HEK293 (cell line): ENCODE measurements at regions not wholly inside any gene's neighbourhood (a gene's known extent, or its start where the extent isn't known, plus 50 kb on each side); places are given as distances from the start of the nearest gene placed in this dataset.

Experiments
- CTCF ChIA-PET: fragments of 350-600 bp; formaldehyde crosslinking; extraction: SDS; loops from one replicate; lab custom pipeline; 2021; ENCODE audit warnings: antibody characterized with exemption; lab: Yijun Ruan, JAX
- POLR2A ChIA-PET: fragments of 300-600 bp; formaldehyde crosslinking; extraction: SDS; loops from one replicate; lab custom pipeline; 2020; ENCODE audit warnings: antibody characterized with exemption, inconsistent platforms; lab: Yijun Ruan, JAX
- H3K27ac ChIP-seq: fragments of 200-500 bp; sonication (Bioruptor generic); 2 replicates; pipeline ENCODE4 v1.5.1; 2014; ENCODE audit warnings: low read depth, low read length, control low read depth, inconsistent platforms; ENCODE audit errors: extremely low read depth
- H3K36me3 ChIP-seq, 2 experiments: fragments of 200-500 bp in 1 of 2; sonication (Bioruptor generic) in 1 of 2; 1 replicate in 1 of 2; 2 replicates in 1 of 2; pipeline ENCODE4 v1.5.1; 2014 to 2017; ENCODE audit warnings: inconsistent platforms in 2 of 2, low read length in 2 of 2; ENCODE audit not compliant: control insufficient read depth in 2 of 2, insufficient read depth in 1 of 2
- H3K4me1 ChIP-seq: fragments of 200-500 bp; sonication (Bioruptor generic); 2 replicates; pipeline ENCODE4 v1.5.1; 2014; ENCODE audit warnings: mild to moderate bottlenecking, low read length, inconsistent platforms; ENCODE audit not compliant: control insufficient read depth, insufficient read depth
- H3K4me3 ChIP-seq: 2 replicates; pipeline ENCODE4 v1.5.1; 2011; ENCODE audit warnings: low read depth, mild to moderate bottlenecking, control low read depth, low read length, moderate library complexity
- H3K9me3 ChIP-seq: fragments of 200-500 bp; sonication (Bioruptor generic); 2 replicates; pipeline ENCODE4 v1.5.1; 2014; ENCODE audit warnings: low read depth, low read length, inconsistent platforms; ENCODE audit not compliant: control insufficient read depth, insufficient read depth
- ATF2 ChIP-seq: fragments of 450-650 bp; formaldehyde crosslinking; IDR thresholded peaks from 2 replicates; pipeline ENCODE4 v1.5.1; 2016; ENCODE audit warnings: missing biosample characterization, missing genetic modification characterization, low read depth
- BCL11B ChIP-seq: fragments of 450-650 bp; formaldehyde crosslinking; IDR thresholded peaks from 2 replicates; pipeline ENCODE4 v1.5.1; 2016; ENCODE audit warnings: low read depth, missing biosample characterization, missing genetic modification characterization
- FEZF1 ChIP-seq: fragments of 450-650 bp; formaldehyde crosslinking; IDR thresholded peaks from 2 replicates; pipeline ENCODE4 v1.5.1; 2016; ENCODE audit warnings: missing biosample characterization, missing genetic modification characterization
- HOXD13 ChIP-seq: sonication (generic); formaldehyde crosslinking; IDR thresholded peaks from 2 replicates; pipeline ENCODE4 v1.8.0; 2022; ENCODE audit warnings: missing genetic modification reagents, borderline replicate concordance
- KLF9 ChIP-seq: fragments of 450-650 bp; formaldehyde crosslinking; IDR thresholded peaks from 2 replicates; pipeline ENCODE4 v1.5.1; 2016; ENCODE audit warnings: missing biosample characterization, missing genetic modification characterization, low read depth
- SETDB1 ChIP-seq: IDR thresholded peaks from one replicate; pipeline ENCODE4 v1.6.1; 2017; ENCODE audit warnings: mild to moderate bottlenecking, low read length, moderate library complexity, mixed read lengths; ENCODE audit not compliant: insufficient read length
- SP7 ChIP-seq: fragments of 450-650 bp; formaldehyde crosslinking; IDR thresholded peaks from 2 replicates; pipeline ENCODE4 v1.5.1; 2016; ENCODE audit warnings: missing biosample characterization, missing genetic modification characterization
- YY2 ChIP-seq: fragments of 450-650 bp; formaldehyde crosslinking; IDR thresholded peaks from 2 replicates; pipeline ENCODE4 v1.5.1; 2016; ENCODE audit warnings: missing biosample characterization, missing genetic modification characterization
- ZBTB20 ChIP-seq: fragments of 450-650 bp; formaldehyde crosslinking; IDR thresholded peaks from 2 replicates; pipeline ENCODE4 v1.5.1; 2016; ENCODE audit warnings: missing biosample characterization, missing genetic modification characterization
- ZBTB8A ChIP-seq: fragments of 450-650 bp; formaldehyde crosslinking; IDR thresholded peaks from 2 replicates; pipeline ENCODE4 v1.5.1; 2016; ENCODE audit warnings: missing biosample characterization, missing genetic modification characterization
- ZFP3 ChIP-seq: fragments of 450-650 bp; formaldehyde crosslinking; IDR thresholded peaks from 2 replicates; pipeline ENCODE4 v1.5.1; 2016; ENCODE audit warnings: low read depth, missing biosample characterization, missing genetic modification characterization
- ZFP41 ChIP-seq: fragments of 450-650 bp; formaldehyde crosslinking; IDR thresholded peaks from 2 replicates; pipeline ENCODE4 v1.5.1; 2016; ENCODE audit warnings: missing biosample characterization, missing genetic modification characterization, borderline replicate concordance
- ZNF202 ChIP-seq: fragments of 450-650 bp; formaldehyde crosslinking; IDR thresholded peaks from 2 replicates; pipeline ENCODE4 v1.5.1; 2016; ENCODE audit warnings: missing biosample characterization, missing genetic modification characterization, borderline replicate concordance
- ZNF211 ChIP-seq: fragments of 450-650 bp; formaldehyde crosslinking; IDR thresholded peaks from 2 replicates; pipeline ENCODE4 v1.5.1; 2016; ENCODE audit warnings: low read depth, missing biosample characterization, missing genetic modification characterization
- ZNF248 ChIP-seq: fragments of 450-650 bp; formaldehyde crosslinking; IDR thresholded peaks from 2 replicates; pipeline ENCODE4 v1.5.1; 2017; ENCODE audit warnings: missing biosample characterization, missing genetic modification characterization
- ZNF324 ChIP-seq: fragments of 450-650 bp; formaldehyde crosslinking; IDR thresholded peaks from 2 replicates; pipeline ENCODE4 v1.5.1; 2016; ENCODE audit warnings: missing biosample characterization, missing genetic modification characterization
- ZNF335 ChIP-seq: fragments of 450-650 bp; formaldehyde crosslinking; conservative IDR thresholded peaks from 2 replicates; pipeline ENCODE4 v1.5.1; 2016; ENCODE audit warnings: missing biosample characterization, missing genetic modification characterization
- ZNF341 ChIP-seq: fragments of 450-650 bp; formaldehyde crosslinking; IDR thresholded peaks from 2 replicates; pipeline ENCODE4; 2016; ENCODE audit warnings: low read depth, missing biosample characterization, missing genetic modification characterization
- ZNF585B ChIP-seq: fragments of 450-650 bp; formaldehyde crosslinking; IDR thresholded peaks from 2 replicates; pipeline ENCODE4 v1.5.1; 2016; ENCODE audit warnings: missing biosample characterization, missing genetic modification characterization
- ZNF626 ChIP-seq: fragments of 450-650 bp; sonication (Bioruptor Pico); formaldehyde crosslinking; IDR thresholded peaks from 2 replicates; pipeline ENCODE4 v1.5.1; 2018; ENCODE audit warnings: missing biosample characterization, missing genetic modification characterization, inconsistent platforms
- ZNF664 ChIP-seq: fragments of 450-650 bp; formaldehyde crosslinking; IDR thresholded peaks from 2 replicates; pipeline ENCODE4 v1.5.1; 2016; ENCODE audit warnings: missing biosample characterization, missing genetic modification characterization
- ZNF670 ChIP-seq: fragments of 450-650 bp; formaldehyde crosslinking; IDR thresholded peaks from 2 replicates; pipeline ENCODE4 v1.5.1; 2016; ENCODE audit warnings: missing biosample characterization, missing genetic modification characterization, low read depth
- TF ChIP-seq, protein P1 (sequence below): fragments of 450-650 bp; formaldehyde crosslinking; IDR thresholded peaks from 2 replicates; pipeline ENCODE4 v1.5.1; 2016; ENCODE audit warnings: missing biosample characterization, missing genetic modification characterization
- TF ChIP-seq, protein P2 (sequence below): fragments of 450-650 bp; formaldehyde crosslinking; conservative IDR thresholded peaks from 2 replicates; pipeline ENCODE4 v1.5.1; 2016; ENCODE audit warnings: low read depth, missing biosample characterization, missing genetic modification characterization
- TF ChIP-seq, protein P3 (sequence below): fragments of 450-650 bp; formaldehyde crosslinking; IDR thresholded peaks from 2 replicates; pipeline ENCODE4 v1.5.1; 2016; ENCODE audit warnings: missing biosample characterization, missing genetic modification characterization

- ChIA-PET POLR2A (no interaction called here), CTCF (no interaction called here)
- Histone ChIP-seq H3K27ac (no peak overlapping the region), H3K36me3 (no peaks in the 10 kb centered on the region), H3K4me3 (no peak overlapping the region), H3K9me3 (no peaks in the 10 kb centered on the region)
- TF ChIP-seq ZNF248 (tag by site-specific recombination) (no peak), ZNF335 (tag by site-specific recombination) (no peak), ZNF664 (no peak), ZBTB20 (tag by site-specific recombination) (no peak), ZNF585B (tag by site-specific recombination) (no peak), ZNF341 (tag by site-specific recombination) (no peak), FEZF1 (tag by site-specific recombination) (no peak), ZNF211 (tag by site-specific recombination) (no peak), ZFP3 (tag by site-specific recombination) (no peak), KLF9 (tag by site-specific recombination) (no peak), ATF2 (tag by site-specific recombination) (no peak), HOXD13 (no peak), SP7 (tag by site-specific recombination) (no peak), ZBTB8A (no peak)
- TF ChIP-seq, protein P1, sequence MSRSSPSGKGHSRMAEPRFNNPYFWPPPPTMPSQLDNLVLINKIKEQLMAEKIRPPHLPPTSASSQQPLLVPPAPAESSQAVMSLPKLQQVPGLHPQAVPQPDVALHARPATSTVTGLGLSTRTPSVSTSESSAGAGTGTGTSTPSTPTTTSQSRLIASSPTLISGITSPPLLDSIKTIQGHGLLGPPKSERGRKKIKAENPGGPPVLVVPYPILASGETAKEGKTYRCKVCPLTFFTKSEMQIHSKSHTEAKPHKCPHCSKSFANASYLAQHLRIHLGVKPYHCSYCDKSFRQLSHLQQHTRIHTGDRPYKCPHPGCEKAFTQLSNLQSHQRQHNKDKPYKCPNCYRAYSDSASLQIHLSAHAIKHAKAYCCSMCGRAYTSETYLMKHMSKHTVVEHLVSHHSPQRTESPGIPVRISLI (tag by site-specific recombination): no peak
- TF ChIP-seq, all 188 proteins: peak for 0
- H3K4me1 ChIP-seq: no peaks in the 10 kb centered on the region
Observed at GRCh38 chr3:40995271-40995670, 204.0 kb upstream of the CTNNB1 start.

GRCh38 chr3:40996382-40996781, 202.9 kb upstream of the CTNNB1 start:
- no peaks in the 10 kb centered on the region for H3K9me3 ChIP-seq
- no peak overlapping the region for H3K4me3 ChIP-seq
- H3K36me3 ChIP-seq: no peaks in the 10 kb centered on the region
- POLR2A ChIA-PET: no interaction called here
- CTCF ChIA-PET: interaction anchor here (0.6 to 0.7 kb wide), 2 partner anchors 20 to 39 kb away, joined by 3 to 4 read pairs; no protein-coding TSS in a partner anchor
- TF ChIP-seq ZNF202 (tag by site-specific recombination) (no peak), ZNF670 (tag by site-specific recombination) (no peak), ZNF626 (tag by site-specific recombination) (no peak), ATF2 (tag by site-specific recombination) (no peak), ZFP41 (no peak), SETDB1 (no peak), ZNF324 (tag by site-specific recombination) (no peak), YY2 (tag by site-specific recombination) (no peak), BCL11B (tag by site-specific recombination) (no peak), FEZF1 (tag by site-specific recombination) (no peak)
- TF ChIP-seq, protein P2, sequence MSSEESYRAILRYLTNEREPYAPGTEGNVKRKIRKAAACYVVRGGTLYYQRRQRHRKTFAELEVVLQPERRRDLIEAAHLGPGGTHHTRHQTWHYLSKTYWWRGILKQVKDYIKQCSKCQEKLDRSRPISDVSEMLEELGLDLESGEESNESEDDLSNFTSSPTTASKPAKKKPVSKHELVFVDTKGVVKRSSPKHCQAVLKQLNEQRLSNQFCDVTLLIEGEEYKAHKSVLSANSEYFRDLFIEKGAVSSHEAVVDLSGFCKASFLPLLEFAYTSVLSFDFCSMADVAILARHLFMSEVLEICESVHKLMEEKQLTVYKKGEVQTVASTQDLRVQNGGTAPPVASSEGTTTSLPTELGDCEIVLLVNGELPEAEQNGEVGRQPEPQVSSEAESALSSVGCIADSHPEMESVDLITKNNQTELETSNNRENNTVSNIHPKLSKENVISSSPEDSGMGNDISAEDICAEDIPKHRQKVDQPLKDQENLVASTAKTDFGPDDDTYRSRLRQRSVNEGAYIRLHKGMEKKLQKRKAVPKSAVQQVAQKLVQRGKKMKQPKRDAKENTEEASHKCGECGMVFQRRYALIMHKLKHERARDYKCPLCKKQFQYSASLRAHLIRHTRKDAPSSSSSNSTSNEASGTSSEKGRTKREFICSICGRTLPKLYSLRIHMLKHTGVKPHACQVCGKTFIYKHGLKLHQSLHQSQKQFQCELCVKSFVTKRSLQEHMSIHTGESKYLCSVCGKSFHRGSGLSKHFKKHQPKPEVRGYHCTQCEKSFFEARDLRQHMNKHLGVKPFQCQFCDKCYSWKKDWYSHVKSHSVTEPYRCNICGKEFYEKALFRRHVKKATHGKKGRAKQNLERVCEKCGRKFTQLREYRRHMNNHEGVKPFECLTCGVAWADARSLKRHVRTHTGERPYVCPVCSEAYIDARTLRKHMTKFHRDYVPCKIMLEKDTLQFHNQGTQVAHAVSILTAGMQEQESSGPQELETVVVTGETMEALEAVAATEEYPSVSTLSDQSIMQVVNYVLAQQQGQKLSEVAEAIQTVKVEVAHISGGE (tag by site-specific recombination): no peak
- TF ChIP-seq, protein P3, sequence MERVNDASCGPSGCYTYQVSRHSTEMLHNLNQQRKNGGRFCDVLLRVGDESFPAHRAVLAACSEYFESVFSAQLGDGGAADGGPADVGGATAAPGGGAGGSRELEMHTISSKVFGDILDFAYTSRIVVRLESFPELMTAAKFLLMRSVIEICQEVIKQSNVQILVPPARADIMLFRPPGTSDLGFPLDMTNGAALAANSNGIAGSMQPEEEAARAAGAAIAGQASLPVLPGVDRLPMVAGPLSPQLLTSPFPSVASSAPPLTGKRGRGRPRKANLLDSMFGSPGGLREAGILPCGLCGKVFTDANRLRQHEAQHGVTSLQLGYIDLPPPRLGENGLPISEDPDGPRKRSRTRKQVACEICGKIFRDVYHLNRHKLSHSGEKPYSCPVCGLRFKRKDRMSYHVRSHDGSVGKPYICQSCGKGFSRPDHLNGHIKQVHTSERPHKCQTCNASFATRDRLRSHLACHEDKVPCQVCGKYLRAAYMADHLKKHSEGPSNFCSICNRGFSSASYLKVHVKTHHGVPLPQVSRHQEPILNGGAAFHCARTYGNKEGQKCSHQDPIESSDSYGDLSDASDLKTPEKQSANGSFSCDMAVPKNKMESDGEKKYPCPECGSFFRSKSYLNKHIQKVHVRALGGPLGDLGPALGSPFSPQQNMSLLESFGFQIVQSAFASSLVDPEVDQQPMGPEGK (tag by site-specific recombination): no peak
- H3K27ac ChIP-seq: no peak overlapping the region
- H3K4me1 ChIP-seq: no peaks in the 10 kb centered on the region
